MM.1S (cell line): ENCODE measurements at regions not wholly inside any gene's neighbourhood (a gene's known extent, or its start where the extent isn't known, plus 50 kb on each side); places are given as distances from the start of the nearest gene placed in this dataset.

Experiments used
- DNase-seq: peaks from one replicate; pipeline ENCODE4 v3.0.0-alpha.2; 2015
- H2AFZ ChIP-seq: fragments of 300-600 bp; sonication (generic); 2 replicates; pipeline ENCODE4 v1.6.0; 2016; ENCODE audit warnings: antibody characterized with exemption, low read length
- H3F3A ChIP-seq: fragments of 300-600 bp; sonication (generic); 2 replicates; pipeline ENCODE4 v1.6.1; 2016; ENCODE audit warnings: mild to moderate bottlenecking, antibody characterized with exemption, low read length, moderate library complexity, mixed read lengths; ENCODE audit not compliant: insufficient read depth
- H3K27ac ChIP-seq: fragments of 300-600 bp; sonication (generic); 2 replicates; pipeline ENCODE4 v1.5.1; 2016; ENCODE audit warnings: mild to moderate bottlenecking, low read length
- H3K27me3 ChIP-seq: fragments of 300-600 bp; sonication (generic); replicated peaks from 2 replicates; pipeline ENCODE4 v1.6.0; 2016; ENCODE audit warnings: low read length; ENCODE audit not compliant: insufficient read depth
- H3K36me3 ChIP-seq: fragments of 300-600 bp; sonication (generic); replicated peaks from 2 replicates; pipeline ENCODE4 v1.6.1; 2016; ENCODE audit warnings: mild to moderate bottlenecking, low read length, mixed read lengths; ENCODE audit not compliant: insufficient read depth
- H3K4me1 ChIP-seq: fragments of 300-600 bp; sonication (generic); 2 replicates; pipeline ENCODE4 v1.6.1; 2016; ENCODE audit warnings: low read length, mixed read lengths
- H3K4me2 ChIP-seq: fragments of 300-600 bp; sonication (generic); 2 replicates; pipeline ENCODE4 v1.6.0; 2016; ENCODE audit warnings: low read depth, low read length
- H3K4me3 ChIP-seq: fragments of 300-600 bp; sonication (generic); 2 replicates; pipeline ENCODE4 v1.5.1; 2016; ENCODE audit warnings: low read length, mixed read lengths
- H3K79me2 ChIP-seq: fragments of 300-600 bp; sonication (generic); 2 replicates; pipeline ENCODE4 v1.6.1; 2016; ENCODE audit warnings: mixed run types, low read length, mixed read lengths
- H3K9ac ChIP-seq: fragments of 300-600 bp; sonication (generic); 2 replicates; pipeline ENCODE4 v1.6.1; 2016; ENCODE audit warnings: low read length, mixed read lengths
- H3K9me2 ChIP-seq: fragments of 300-600 bp; sonication (generic); replicated peaks from 2 replicates; pipeline ENCODE4 v1.6.1; 2016; ENCODE audit warnings: mild to moderate bottlenecking, low read length, mixed read lengths; ENCODE audit not compliant: insufficient read depth
- H3K9me3 ChIP-seq: fragments of 300-600 bp; sonication (generic); replicated peaks from 2 replicates; pipeline ENCODE4 v1.6.1; 2016; ENCODE audit warnings: mild to moderate bottlenecking, low read length, mixed read lengths; ENCODE audit not compliant: insufficient read depth
- H4K20me1 ChIP-seq: fragments of 300-600 bp; sonication (generic); 2 replicates; pipeline ENCODE4 v1.6.1; 2016; ENCODE audit warnings: mild to moderate bottlenecking, low read length, moderate library complexity, mixed read lengths; ENCODE audit not compliant: insufficient read depth
- CTCF ChIP-seq: fragments of 300-600 bp; sonication (generic); IDR thresholded peaks from 2 replicates; pipeline ENCODE4 v1.5.1; 2016; ENCODE audit warnings: antibody characterized with exemption, low read length, mixed read lengths
- EZH2 ChIP-seq: fragments of 300-600 bp; sonication (generic); optimal IDR thresholded peaks from 2 replicates; pipeline ENCODE3; 2017; ENCODE audit warnings: low read depth, mild to moderate bottlenecking, antibody characterized with exemption, low read length, mixed read lengths
- EZH2phosphoT487 ChIP-seq: fragments of 300-600 bp; sonication (generic); IDR thresholded peaks from 2 replicates; pipeline ENCODE4 v1.6.1; 2018; ENCODE audit warnings: antibody characterized with exemption, low read length

DNA sequence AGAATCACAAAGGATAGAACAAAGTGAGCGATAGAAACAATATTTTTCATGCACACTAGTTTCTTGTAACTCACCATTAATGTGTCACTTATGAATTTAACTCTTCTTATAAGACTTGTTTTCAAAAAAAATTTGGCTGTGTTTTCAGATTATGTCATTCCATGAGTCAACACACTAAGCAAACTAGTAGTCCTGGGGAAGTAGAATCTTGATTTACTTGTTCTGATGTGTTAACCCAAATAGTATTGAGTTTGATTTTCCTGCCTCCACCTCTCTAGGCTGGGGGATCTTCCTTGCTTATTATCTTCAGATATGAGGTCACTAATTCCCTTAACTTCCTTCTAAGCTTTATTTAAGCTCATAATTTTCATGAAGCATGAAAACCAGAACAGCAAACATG lies 151.0 kb upstream of the SEL1L start:
- H3K27me3 ChIP-seq, result no peaks in the 10 kb centered on the region
- H3K4me1 ChIP-seq, result no peaks in the 10 kb centered on the region
- H3K79me2 ChIP-seq, result no peaks in the 10 kb centered on the region
- no peak overlapping the region for H3K9ac ChIP-seq
- H3K4me2 ChIP-seq, result no peak overlapping the region
- no peak overlapping the region for H3K4me3 ChIP-seq
- H3K9me2 ChIP-seq, result no peaks in the 10 kb centered on the region
- no peaks in the 10 kb centered on the region for H3K36me3 ChIP-seq
- H4K20me1 ChIP-seq, result no peaks in the 10 kb centered on the region
- H3K27ac ChIP-seq, result no peak overlapping the region
- no peaks in the 10 kb centered on the region for H3F3A ChIP-seq
- H2AFZ ChIP-seq, result no peak overlapping the region
- TF ChIP-seq EZH2, result no peak
- no peak for TF ChIP-seq CTCF
- no peak for TF ChIP-seq EZH2phosphoT487
- DNase-seq, result no peak
- no peaks in the 10 kb centered on the region for H3K9me3 ChIP-seq

GRCh38 chr14:81686512-81686911 lies 152.9 kb upstream of the SEL1L start:
- no peak overlapping the region for H3K27ac ChIP-seq
- H3K9ac ChIP-seq, result no peak overlapping the region
- H3K27me3 ChIP-seq, result no peaks in the 10 kb centered on the region
- no peaks in the 10 kb centered on the region for H3F3A ChIP-seq
- H3K36me3 ChIP-seq, result no peaks in the 10 kb centered on the region
- H3K4me1 ChIP-seq, result no peaks in the 10 kb centered on the region
- no peaks in the 10 kb centered on the region for H3K79me2 ChIP-seq
- no peak overlapping the region for H2AFZ ChIP-seq
- TF ChIP-seq EZH2phosphoT487 (no peak), CTCF (no peak), EZH2 (no peak)
- H3K9me3 ChIP-seq, result no peaks in the 10 kb centered on the region
- H4K20me1 ChIP-seq, result no peaks in the 10 kb centered on the region
- no peak overlapping the region for H3K4me3 ChIP-seq
- DNase-seq, result no peak
- no peak overlapping the region for H3K4me2 ChIP-seq
- no peaks in the 10 kb centered on the region for H3K9me2 ChIP-seq

DNA sequence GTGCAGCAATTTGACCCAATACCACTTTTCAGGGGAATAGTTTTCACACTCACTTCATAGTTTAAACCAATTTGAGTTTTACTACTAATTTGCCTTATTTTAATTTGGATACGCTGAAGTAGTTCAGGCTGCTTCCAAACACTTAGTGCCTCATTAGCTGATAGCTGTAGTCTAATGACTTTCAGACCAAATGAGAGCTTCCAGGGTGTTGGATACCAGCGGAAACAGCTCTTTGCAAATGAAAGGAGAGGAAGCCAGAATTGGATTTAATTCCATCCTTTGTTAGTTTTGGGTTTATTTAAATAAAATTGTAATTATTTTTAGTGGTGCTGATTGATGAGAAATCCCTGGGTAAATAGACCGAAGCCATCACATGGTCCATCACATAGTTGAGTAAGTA lies 158.3 kb upstream of the SEL1L start:
- Histone ChIP-seq H3F3A (no peaks in the 10 kb centered on the region), H3K9ac (no peak overlapping the region), H3K36me3 (no peaks in the 10 kb centered on the region), H3K27ac (no peak overlapping the region), H3K4me3 (no peak overlapping the region), H3K27me3 (no peaks in the 10 kb centered on the region), H2AFZ (no peak overlapping the region), H4K20me1 (no peaks in the 10 kb centered on the region), H3K9me3 (no peaks in the 10 kb centered on the region), H3K79me2 (no peaks in the 10 kb centered on the region), H3K4me1 (no peaks in the 10 kb centered on the region), H3K4me2 (no peak overlapping the region), H3K9me2 (no peaks in the 10 kb centered on the region)
- DNase-seq, result no peak
- TF ChIP-seq EZH2, result no peak

- no peak for DNase-seq
- TF ChIP-seq CTCF (no peak), EZH2phosphoT487 (no peak), EZH2 (no peak)
- no peak overlapping the region for H2AFZ ChIP-seq
Observed at GRCh38 chr14:81694419-81694818, 160.8 kb upstream of the SEL1L start.

More at GRCh38 chr14:81694419-81694818, 160.8 kb upstream of the SEL1L start:
- Histone ChIP-seq H3K27me3 (no peaks in the 10 kb centered on the region), H3K4me1 (no peaks in the 10 kb centered on the region), H3K4me3 (no peak overlapping the region), H3K79me2 (no peaks in the 10 kb centered on the region), H3K9me3 (no peaks in the 10 kb centered on the region), H3K9ac (no peak overlapping the region), H3K27ac (no peak overlapping the region), H3K4me2 (no peak overlapping the region), H3K36me3 (no peaks in the 10 kb centered on the region), H3F3A (no peaks in the 10 kb centered on the region), H4K20me1 (no peaks in the 10 kb centered on the region), H3K9me2 (no peaks in the 10 kb centered on the region)
